GM23338 (cell line): ENCODE measurements at regions not wholly inside any gene's neighbourhood (a gene's known extent, or its start where the extent isn't known, plus 50 kb on each side); places are given as distances from the start of the nearest gene placed in this dataset.

Source experiments
- ATAC-seq: fragments of 200-7000 bp; cut with Tn5 transposase; 3 replicates; pipeline ENCODE4 v1.9.1; 2020
- DNase-seq: peaks from one replicate; pipeline ENCODE4 v3.0.0-alpha.2; 2015; ENCODE audit warnings: low spot score
- H2AFZ ChIP-seq: fragments of 200-600 bp; sonication (generic); 2 replicates; pipeline ENCODE4 v1.8.0; 2016; ENCODE audit warnings: antibody characterized with exemption, mild to moderate bottlenecking, moderate library complexity
- H3F3A ChIP-seq: fragments of 200-600 bp; sonication (generic); replicated peaks from 2 replicates; pipeline ENCODE4 v1.8.0; 2017; ENCODE audit warnings: antibody characterized with exemption, mixed run types, low read depth
- H3K27ac ChIP-seq: fragments of 200-600 bp; sonication (generic); 2 replicates; pipeline ENCODE4 v1.6.1; 2016; ENCODE audit warnings: low read depth
- H3K27me3 ChIP-seq: fragments of 200-600 bp; sonication (generic); 2 replicates; pipeline ENCODE4 v1.8.0; 2016; ENCODE audit warnings: mild to moderate bottlenecking, mixed run types, moderate library complexity; ENCODE audit not compliant: insufficient read depth
- H3K36me3 ChIP-seq: fragments of 200-600 bp; sonication (generic); 2 replicates; pipeline ENCODE4 v1.8.0; 2016; ENCODE audit warnings: mild to moderate bottlenecking; ENCODE audit not compliant: insufficient read depth
- H3K4me1 ChIP-seq: fragments of 200-600 bp; sonication (generic); 2 replicates; pipeline ENCODE4 v1.8.0; 2016; ENCODE audit warnings: mild to moderate bottlenecking, moderate library complexity; ENCODE audit not compliant: insufficient read depth
- H3K4me2 ChIP-seq: fragments of 200-600 bp; sonication (generic); 2 replicates; pipeline ENCODE4 v1.7.1; 2017; ENCODE audit warnings: mixed run types
- H3K4me3 ChIP-seq: fragments of 200-600 bp; sonication (generic); 2 replicates; pipeline ENCODE4 v1.6.1; 2016; ENCODE audit warnings: mixed run types
- H3K79me2 ChIP-seq: fragments of 200-600 bp; sonication (generic); replicated peaks from 2 replicates; pipeline ENCODE4 v1.8.0; 2017; ENCODE audit warnings: mild to moderate bottlenecking; ENCODE audit not compliant: insufficient read depth
- H3K9me2 ChIP-seq: fragments of 200-600 bp; sonication (generic); 2 replicates; pipeline ENCODE4 v1.8.0; 2017; ENCODE audit not compliant: insufficient read depth
- H4K20me1 ChIP-seq: fragments of 200-600 bp; sonication (generic); replicated peaks from 2 replicates; pipeline ENCODE4 v1.8.0; 2017; ENCODE audit warnings: mild to moderate bottlenecking; ENCODE audit not compliant: insufficient read depth
- H3K27ac Mint-ChIP-seq: 2 replicates; pipeline ENCODE4 v1.8.0; 2020; ENCODE audit warnings: inconsistent platforms, mild to moderate bottlenecking, moderate library complexity, mixed read lengths
- H3K27me3 Mint-ChIP-seq: 3 replicates; pipeline ENCODE4 v1.8.0; 2022; ENCODE audit warnings: low read depth, mild to moderate bottlenecking, moderate library complexity, mixed read lengths, inconsistent platforms; ENCODE audit not compliant: insufficient read depth, poor library complexity
- H3K36me3 Mint-ChIP-seq: 3 replicates; pipeline ENCODE4 v1.8.0; 2021; ENCODE audit warnings: low read depth, mild to moderate bottlenecking, inconsistent platforms, moderate library complexity, mixed read lengths
- H3K4me1 Mint-ChIP-seq: 3 replicates; pipeline ENCODE4 v1.8.0; 2020; ENCODE audit warnings: mild to moderate bottlenecking, inconsistent platforms, mixed read lengths
- H3K4me3 Mint-ChIP-seq: 3 replicates; pipeline ENCODE4 v1.8.0; 2021; ENCODE audit warnings: moderate library complexity, mild to moderate bottlenecking, inconsistent platforms, mixed read lengths
- H3K9me3 Mint-ChIP-seq: 3 replicates; pipeline ENCODE4 v1.8.0; 2020; ENCODE audit warnings: moderate library complexity, mild to moderate bottlenecking, inconsistent platforms, mixed read lengths
- CREB1 ChIP-seq: fragments of 250-450 bp; sonication (Bioruptor Pico); IDR thresholded peaks from 2 replicates; pipeline ENCODE4 v1.5.0; 2020; ENCODE audit warnings: low read depth, mild to moderate bottlenecking, moderate library complexity
- EZH2phosphoT487 ChIP-seq: fragments of 200-600 bp; sonication (generic); IDR thresholded peaks from one replicate; pipeline ENCODE4 v1.8.1; 2018; ENCODE audit warnings: antibody characterized with exemption; ENCODE audit not compliant: unreplicated experiment
- JUNB ChIP-seq: IDR thresholded peaks from one replicate; pipeline ENCODE4 v1.6.1; 2016; ENCODE audit warnings: antibody characterized with exemption; ENCODE audit not compliant: unreplicated experiment
- STAT1 ChIP-seq: IDR thresholded peaks from one replicate; pipeline ENCODE4 v1.6.1; 2016; ENCODE audit warnings: antibody characterized with exemption; ENCODE audit not compliant: unreplicated experiment
- ZNF114 ChIP-seq: fragments of 250-450 bp; sonication (Bioruptor Pico); IDR thresholded peaks from 2 replicates; pipeline ENCODE4 v1.5.0; 2020; ENCODE audit warnings: mild to moderate bottlenecking, moderate library complexity
- ZNF331 ChIP-seq: fragments of 250-450 bp; sonication (Bioruptor Pico); IDR thresholded peaks from 2 replicates; pipeline ENCODE4 v1.5.0; 2020; ENCODE audit warnings: low read depth, mild to moderate bottlenecking, moderate library complexity
- TF ChIP-seq, protein P1 (sequence below): IDR thresholded peaks from 2 replicates; pipeline ENCODE4 v1.6.1; 2016; ENCODE audit warnings: antibody characterized with exemption
- TF ChIP-seq, protein P2 (sequence below): IDR thresholded peaks from one replicate; pipeline ENCODE4 v1.6.1; 2018; ENCODE audit warnings: antibody characterized with exemption; ENCODE audit not compliant: unreplicated experiment
- TF ChIP-seq, protein P3 (sequence below), 2 experiments: fragments of 200-600 bp in 1 of 2; sonication (generic) in 1 of 2; conservative IDR thresholded peaks; 2 replicates each; pipeline versions ENCODE4 v1.5.1 to v1.6.1; 2016 to 2017; ENCODE audit warnings: antibody characterized with exemption in 2 of 2, low read depth in 2 of 2, mild to moderate bottlenecking in 2 of 2, moderate library complexity in 1 of 2

DNA sequence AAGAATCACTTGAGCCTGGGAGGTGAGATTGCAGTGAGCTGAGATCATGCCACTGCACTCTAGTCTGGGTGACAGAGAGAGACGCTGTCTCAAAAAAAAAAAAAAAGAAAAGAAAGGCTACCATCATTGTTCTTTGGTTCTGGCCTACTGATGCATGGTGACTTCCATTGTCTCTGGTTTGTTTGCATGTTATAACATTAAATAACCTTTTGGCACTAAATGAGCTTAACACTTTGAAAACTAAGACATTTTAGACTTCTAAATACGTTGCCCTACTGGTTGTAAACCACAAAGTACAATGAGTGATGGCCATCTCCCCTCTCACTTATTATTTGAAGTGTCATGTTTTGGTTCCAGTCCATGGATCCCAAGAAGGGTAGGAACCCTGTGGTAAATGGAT, 152.9 kb upstream of the CPM start:
- ATAC-seq, result no peak
- Histone ChIP-seq H3K4me1 (peaks cover 4% of the 10 kb centered on the region), H3K4me3 (no peak overlapping the region), H3K27me3 (no peaks in the 10 kb centered on the region), H3K36me3 (no peaks in the 10 kb centered on the region), H4K20me1 (no peaks in the 10 kb centered on the region), H3F3A (no peaks in the 10 kb centered on the region), H3K9me2 (0 out of 2 replicates have a peak, but pooled peaks cover 5% of the 10 kb centered on the region), H3K79me2 (no peaks in the 10 kb centered on the region), H3K27ac (no peak overlapping the region), H3K4me2 (no peak overlapping the region), H2AFZ (no peak overlapping the region)
- Mint-ChIP-seq H3K27ac (no peak overlapping the region), H3K36me3 (no peaks in the 10 kb centered on the region), H3K4me3 (no peak overlapping the region), H3K4me1 (peaks cover 6% of the 10 kb centered on the region), H3K9me3 (no peaks in the 10 kb centered on the region), H3K27me3 (no peaks in the 10 kb centered on the region)
- DNase-seq, result no peak
- TF ChIP-seq, protein P1, sequence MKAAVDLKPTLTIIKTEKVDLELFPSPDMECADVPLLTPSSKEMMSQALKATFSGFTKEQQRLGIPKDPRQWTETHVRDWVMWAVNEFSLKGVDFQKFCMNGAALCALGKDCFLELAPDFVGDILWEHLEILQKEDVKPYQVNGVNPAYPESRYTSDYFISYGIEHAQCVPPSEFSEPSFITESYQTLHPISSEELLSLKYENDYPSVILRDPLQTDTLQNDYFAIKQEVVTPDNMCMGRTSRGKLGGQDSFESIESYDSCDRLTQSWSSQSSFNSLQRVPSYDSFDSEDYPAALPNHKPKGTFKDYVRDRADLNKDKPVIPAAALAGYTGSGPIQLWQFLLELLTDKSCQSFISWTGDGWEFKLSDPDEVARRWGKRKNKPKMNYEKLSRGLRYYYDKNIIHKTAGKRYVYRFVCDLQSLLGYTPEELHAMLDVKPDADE, result no peak
- TF ChIP-seq JUNB (no peak), STAT1 (no peak)

DNA sequence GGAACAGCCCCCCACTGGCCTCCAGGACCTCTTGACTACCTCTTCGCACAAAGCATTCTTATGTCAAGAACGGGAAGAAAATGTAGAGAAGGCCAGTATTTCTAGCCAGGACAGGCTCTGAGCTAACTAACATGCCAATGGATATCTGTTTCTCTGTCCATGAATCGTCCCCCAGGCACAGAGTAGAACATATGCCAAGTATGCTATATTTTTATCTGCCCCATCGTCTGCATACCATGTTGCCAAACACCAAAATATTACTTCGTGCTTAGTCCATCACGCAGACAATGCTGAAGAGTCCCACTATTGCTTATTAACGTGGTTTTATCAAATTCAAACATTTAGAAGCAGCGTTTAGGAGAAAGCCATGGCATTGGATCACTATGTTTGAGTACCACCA, 151.4 kb upstream of the CPSF6 start:
- H3K4me2 ChIP-seq, result no peak overlapping the region
- Mint-ChIP-seq H3K36me3 (no peaks in the 10 kb centered on the region), H3K4me1 (peaks cover 19% of the 10 kb centered on the region)
- TF ChIP-seq, protein P1, result no peak
- TF ChIP-seq, protein P2, sequence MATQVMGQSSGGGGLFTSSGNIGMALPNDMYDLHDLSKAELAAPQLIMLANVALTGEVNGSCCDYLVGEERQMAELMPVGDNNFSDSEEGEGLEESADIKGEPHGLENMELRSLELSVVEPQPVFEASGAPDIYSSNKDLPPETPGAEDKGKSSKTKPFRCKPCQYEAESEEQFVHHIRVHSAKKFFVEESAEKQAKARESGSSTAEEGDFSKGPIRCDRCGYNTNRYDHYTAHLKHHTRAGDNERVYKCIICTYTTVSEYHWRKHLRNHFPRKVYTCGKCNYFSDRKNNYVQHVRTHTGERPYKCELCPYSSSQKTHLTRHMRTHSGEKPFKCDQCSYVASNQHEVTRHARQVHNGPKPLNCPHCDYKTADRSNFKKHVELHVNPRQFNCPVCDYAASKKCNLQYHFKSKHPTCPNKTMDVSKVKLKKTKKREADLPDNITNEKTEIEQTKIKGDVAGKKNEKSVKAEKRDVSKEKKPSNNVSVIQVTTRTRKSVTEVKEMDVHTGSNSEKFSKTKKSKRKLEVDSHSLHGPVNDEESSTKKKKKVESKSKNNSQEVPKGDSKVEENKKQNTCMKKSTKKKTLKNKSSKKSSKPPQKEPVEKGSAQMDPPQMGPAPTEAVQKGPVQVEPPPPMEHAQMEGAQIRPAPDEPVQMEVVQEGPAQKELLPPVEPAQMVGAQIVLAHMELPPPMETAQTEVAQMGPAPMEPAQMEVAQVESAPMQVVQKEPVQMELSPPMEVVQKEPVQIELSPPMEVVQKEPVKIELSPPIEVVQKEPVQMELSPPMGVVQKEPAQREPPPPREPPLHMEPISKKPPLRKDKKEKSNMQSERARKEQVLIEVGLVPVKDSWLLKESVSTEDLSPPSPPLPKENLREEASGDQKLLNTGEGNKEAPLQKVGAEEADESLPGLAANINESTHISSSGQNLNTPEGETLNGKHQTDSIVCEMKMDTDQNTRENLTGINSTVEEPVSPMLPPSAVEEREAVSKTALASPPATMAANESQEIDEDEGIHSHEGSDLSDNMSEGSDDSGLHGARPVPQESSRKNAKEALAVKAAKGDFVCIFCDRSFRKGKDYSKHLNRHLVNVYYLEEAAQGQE, result no peak
- TF ChIP-seq ZNF331 (CRISPR knock-in tag) (no peak), ZNF114 (CRISPR knock-in tag) (no peak), STAT1 (no peak), CREB1 (CRISPR knock-in tag) (no peak), EZH2phosphoT487 (no peak)
- TF ChIP-seq, protein P3, sequence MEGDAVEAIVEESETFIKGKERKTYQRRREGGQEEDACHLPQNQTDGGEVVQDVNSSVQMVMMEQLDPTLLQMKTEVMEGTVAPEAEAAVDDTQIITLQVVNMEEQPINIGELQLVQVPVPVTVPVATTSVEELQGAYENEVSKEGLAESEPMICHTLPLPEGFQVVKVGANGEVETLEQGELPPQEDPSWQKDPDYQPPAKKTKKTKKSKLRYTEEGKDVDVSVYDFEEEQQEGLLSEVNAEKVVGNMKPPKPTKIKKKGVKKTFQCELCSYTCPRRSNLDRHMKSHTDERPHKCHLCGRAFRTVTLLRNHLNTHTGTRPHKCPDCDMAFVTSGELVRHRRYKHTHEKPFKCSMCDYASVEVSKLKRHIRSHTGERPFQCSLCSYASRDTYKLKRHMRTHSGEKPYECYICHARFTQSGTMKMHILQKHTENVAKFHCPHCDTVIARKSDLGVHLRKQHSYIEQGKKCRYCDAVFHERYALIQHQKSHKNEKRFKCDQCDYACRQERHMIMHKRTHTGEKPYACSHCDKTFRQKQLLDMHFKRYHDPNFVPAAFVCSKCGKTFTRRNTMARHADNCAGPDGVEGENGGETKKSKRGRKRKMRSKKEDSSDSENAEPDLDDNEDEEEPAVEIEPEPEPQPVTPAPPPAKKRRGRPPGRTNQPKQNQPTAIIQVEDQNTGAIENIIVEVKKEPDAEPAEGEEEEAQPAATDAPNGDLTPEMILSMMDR (conservative IDR thresholded peaks at IDR 0.05; ENCODE audit: low read depth in 2 of 2), result no peak

More for the DNA sequence above, 151.4 kb upstream of the CPSF6 start:
- Histone ChIP-seq H3K27ac (no peak overlapping the region), H3K9me2 (0 out of 2 replicates have a peak, but pooled peaks cover 5% of the 10 kb centered on the region), H3K4me3 (no peak overlapping the region), H4K20me1 (no peaks in the 10 kb centered on the region), H2AFZ (no peak overlapping the region), H3K36me3 (no peaks in the 10 kb centered on the region), H3F3A (no peaks in the 10 kb centered on the region), H3K27me3 (no peaks in the 10 kb centered on the region), H3K79me2 (no peaks in the 10 kb centered on the region), H3K4me1 (peaks cover 10% of the 10 kb centered on the region)
- ATAC-seq (no peak), DNase-seq (no peak)
- Mint-ChIP-seq H3K27me3 (no peaks in the 10 kb centered on the region), H3K4me3 (no peak overlapping the region), H3K9me3 (no peaks in the 10 kb centered on the region), H3K27ac (no peak overlapping the region)
